Tibial nerve (tissue), 4 donors: ENCODE measurements at regions not wholly inside any gene's neighbourhood (a gene's known extent, or its start where the extent isn't known, plus 50 kb on each side); places are given as distances from the start of the nearest gene placed in this dataset.
A peak's percentile ranks its signal among the peaks of the same experiment; 100 is the strongest.

Experiments used
- EP300 ChIP-seq, 2 donors: sonication (generic); formaldehyde crosslinking; IDR thresholded peaks; one replicate each; pipeline ENCODE4 v1.6.1; 2017; ENCODE audit warnings: antibody characterized with exemption in 2 of 2, mild to moderate bottlenecking in 1 of 2
- POLR2A ChIP-seq, 2 donors: fragments of 450-650 bp; IDR thresholded peaks; one replicate each; pipeline ENCODE4 v1.6.1; 2017; ENCODE audit warnings: antibody characterized with exemption in 2 of 2, mild to moderate bottlenecking in 2 of 2, moderate library complexity in 2 of 2
- TF ChIP-seq, protein P1 (sequence below), 5 experiments: fragments of 200-600 bp in 3 of 5; fragments of 450-650 bp in 2 of 5; sonication (generic) in 3 of 5; IDR thresholded peaks; one replicate each; pipeline ENCODE4 v1.5.1; 2016 to 2019; ENCODE audit warnings: antibody characterized with exemption in 5 of 5, mild to moderate bottlenecking in 3 of 5, moderate library complexity in 2 of 5

DNA sequence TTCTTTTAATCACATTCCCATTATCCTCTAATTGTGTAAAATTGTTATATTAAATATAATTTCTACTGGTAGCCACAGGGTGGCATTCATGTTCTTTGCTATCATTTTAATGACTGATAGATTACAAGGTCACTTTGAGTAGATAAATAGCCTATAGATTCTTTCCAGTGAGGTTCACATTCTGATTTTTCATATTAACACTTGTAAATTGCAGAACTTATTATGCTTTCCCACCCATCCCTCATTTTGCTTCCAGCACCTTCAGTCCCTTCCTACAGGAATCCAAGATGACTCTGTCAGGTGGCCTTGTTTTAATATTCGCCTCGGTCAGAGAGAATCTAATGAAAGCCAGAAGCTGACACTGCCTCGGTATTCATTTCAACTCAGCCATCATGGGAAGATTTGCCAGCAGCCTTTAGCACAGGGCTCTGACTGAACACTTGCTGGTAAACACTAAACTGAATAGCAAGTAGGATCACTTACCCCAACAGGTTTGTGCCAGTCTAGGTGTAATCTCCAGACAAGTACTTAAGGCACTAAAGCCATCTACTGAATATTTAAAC lies 101.2 kb upstream of the FSHR start:
- TF ChIP-seq, protein P1, sequence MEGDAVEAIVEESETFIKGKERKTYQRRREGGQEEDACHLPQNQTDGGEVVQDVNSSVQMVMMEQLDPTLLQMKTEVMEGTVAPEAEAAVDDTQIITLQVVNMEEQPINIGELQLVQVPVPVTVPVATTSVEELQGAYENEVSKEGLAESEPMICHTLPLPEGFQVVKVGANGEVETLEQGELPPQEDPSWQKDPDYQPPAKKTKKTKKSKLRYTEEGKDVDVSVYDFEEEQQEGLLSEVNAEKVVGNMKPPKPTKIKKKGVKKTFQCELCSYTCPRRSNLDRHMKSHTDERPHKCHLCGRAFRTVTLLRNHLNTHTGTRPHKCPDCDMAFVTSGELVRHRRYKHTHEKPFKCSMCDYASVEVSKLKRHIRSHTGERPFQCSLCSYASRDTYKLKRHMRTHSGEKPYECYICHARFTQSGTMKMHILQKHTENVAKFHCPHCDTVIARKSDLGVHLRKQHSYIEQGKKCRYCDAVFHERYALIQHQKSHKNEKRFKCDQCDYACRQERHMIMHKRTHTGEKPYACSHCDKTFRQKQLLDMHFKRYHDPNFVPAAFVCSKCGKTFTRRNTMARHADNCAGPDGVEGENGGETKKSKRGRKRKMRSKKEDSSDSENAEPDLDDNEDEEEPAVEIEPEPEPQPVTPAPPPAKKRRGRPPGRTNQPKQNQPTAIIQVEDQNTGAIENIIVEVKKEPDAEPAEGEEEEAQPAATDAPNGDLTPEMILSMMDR (IDR thresholded peaks at IDR 0.05), result peak in 2 of 5 experiments; percentile 10 to 13
- no peak for TF ChIP-seq POLR2A (IDR thresholded peaks at IDR 0.05)
- no peak for TF ChIP-seq EP300 (IDR thresholded peaks at IDR 0.05)
